Neural progenitor cell (in vitro differentiated cells): ENCODE measurements at regions not wholly inside any gene's neighbourhood (a gene's known extent, or its start where the extent isn't known, plus 50 kb on each side); places are given as distances from the start of the nearest gene placed in this dataset.

Source experiments
- DNase-seq: peaks from one replicate; pipeline ENCODE4 v3.0.0-alpha.2; 2016; ENCODE audit warnings: low spot score
- H2AFZ ChIP-seq: fragments of 200-600 bp; sonication (generic); replicated peaks from 2 replicates; pipeline ENCODE4 v1.6.1; 2016; ENCODE audit warnings: antibody characterized with exemption
- H3F3A ChIP-seq: fragments of 200-600 bp; sonication (generic); 2 replicates; pipeline ENCODE4 v1.6.1; 2016; ENCODE audit warnings: antibody characterized with exemption, low read depth
- H3K27ac ChIP-seq: fragments of 200-600 bp; sonication (generic); 2 replicates; pipeline ENCODE4 v1.5.1; 2016; ENCODE audit warnings: mild to moderate bottlenecking
- H3K27me3 ChIP-seq: fragments of 200-600 bp; sonication (generic); 2 replicates; pipeline ENCODE4 v1.6.1; 2016; ENCODE audit warnings: mild to moderate bottlenecking, moderate library complexity
- H3K36me3 ChIP-seq: fragments of 200-600 bp; sonication (generic); 2 replicates; pipeline ENCODE4 v1.5.1; 2016
- H3K4me1 ChIP-seq: fragments of 200-600 bp; sonication (generic); 2 replicates; pipeline ENCODE4 v1.6.1; 2016; ENCODE audit warnings: mixed run types
- H3K4me2 ChIP-seq: fragments of 200-600 bp; sonication (generic); 2 replicates; pipeline ENCODE4 v1.6.1; 2016
- H3K4me3 ChIP-seq: fragments of 200-600 bp; sonication (generic); 2 replicates; pipeline ENCODE4 v1.5.1; 2016
- H3K79me2 ChIP-seq: fragments of 200-600 bp; sonication (generic); 2 replicates; pipeline ENCODE4 v1.6.1; 2016; ENCODE audit warnings: low read depth
- H3K9ac ChIP-seq: fragments of 200-600 bp; sonication (generic); 2 replicates; pipeline ENCODE4 v1.6.1; 2016
- H3K9me3 ChIP-seq: fragments of 200-600 bp; sonication (generic); 2 replicates; pipeline ENCODE4 v1.5.1; 2016; ENCODE audit warnings: low read depth
- H4K20me1 ChIP-seq: fragments of 200-600 bp; sonication (generic); 2 replicates; pipeline ENCODE4 v1.6.1; 2016; ENCODE audit warnings: low read depth
- H3K27ac Mint-ChIP-seq: 3 replicates; pipeline ENCODE4 v1.8.0; 2021; ENCODE audit warnings: mixed read lengths
- H3K27me3 Mint-ChIP-seq: 2 replicates; pipeline ENCODE4 v1.8.0; 2022; ENCODE audit warnings: low read depth, mild to moderate bottlenecking, inconsistent platforms, moderate library complexity, mixed read lengths; ENCODE audit not compliant: insufficient read depth
- H3K36me3 Mint-ChIP-seq: 3 replicates; pipeline ENCODE4 v1.8.0; 2021; ENCODE audit warnings: mixed read lengths
- H3K4me1 Mint-ChIP-seq: 3 replicates; pipeline ENCODE4 v1.8.0; 2021; ENCODE audit warnings: mixed read lengths
- H3K4me3 Mint-ChIP-seq: 3 replicates; pipeline ENCODE4 v1.8.0; 2021; ENCODE audit warnings: mild to moderate bottlenecking, moderate library complexity, mixed read lengths
- H3K9me3 Mint-ChIP-seq: 3 replicates; pipeline ENCODE4 v1.8.0; 2020; ENCODE audit warnings: mixed read lengths
- CTCF ChIP-seq: fragments of 200-600 bp; sonication (generic); IDR thresholded peaks from 2 replicates; pipeline ENCODE4 v1.5.1; 2017; ENCODE audit warnings: antibody characterized with exemption, mild to moderate bottlenecking
- EZH2 ChIP-seq: fragments of 200-600 bp; sonication (generic); IDR thresholded peaks from 2 replicates; pipeline ENCODE4 v1.6.1; 2017; ENCODE audit warnings: antibody characterized with exemption, mild to moderate bottlenecking, moderate library complexity
- EZH2phosphoT487 ChIP-seq: fragments of 200-600 bp; sonication (generic); IDR thresholded peaks from 2 replicates; pipeline ENCODE4 v1.6.1; 2017; ENCODE audit warnings: antibody characterized with exemption

DNA sequence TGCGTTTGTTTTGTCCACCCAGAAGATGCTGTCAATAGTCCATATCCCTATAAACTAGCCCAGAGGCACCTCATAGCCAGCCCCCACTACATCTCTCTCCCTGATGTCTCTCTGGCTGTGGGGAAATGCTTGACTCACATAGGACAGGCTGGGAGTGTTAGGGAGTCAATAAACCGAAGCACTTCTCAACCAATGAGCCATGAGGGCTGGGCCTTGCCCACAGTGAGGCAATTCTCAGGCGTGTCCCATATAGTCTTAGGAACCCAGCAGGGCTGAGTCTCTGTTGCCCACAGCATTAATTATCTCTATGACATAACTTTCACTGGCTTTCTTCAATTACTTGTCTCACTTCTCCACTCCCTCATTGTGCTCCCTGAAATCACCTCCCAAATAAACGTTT, 387.3 kb upstream of the CDH11 start:
- Histone ChIP-seq H3F3A (no peaks in the 10 kb centered on the region), H3K9ac (no peak overlapping the region), H3K4me1 (no peaks in the 10 kb centered on the region), H3K9me3 (no peaks in the 10 kb centered on the region), H3K79me2 (no peaks in the 10 kb centered on the region), H3K4me3 (no peak overlapping the region), H3K27me3 (no peaks in the 10 kb centered on the region), H3K36me3 (no peaks in the 10 kb centered on the region), H4K20me1 (no peaks in the 10 kb centered on the region), H3K27ac (no peak overlapping the region), H3K4me2 (no peak overlapping the region), H2AFZ (no peak overlapping the region)
- Mint-ChIP-seq H3K36me3 (no peaks in the 10 kb centered on the region), H3K9me3 (no peaks in the 10 kb centered on the region), H3K27me3 (no peaks in the 10 kb centered on the region), H3K27ac (peak overlapping the region; percentile 10), H3K4me1 (peaks cover 10% of the 10 kb centered on the region), H3K4me3 (no peak overlapping the region)
- DNase-seq, result no peak
- TF ChIP-seq EZH2 (no peak), CTCF (no peak), EZH2phosphoT487 (no peak)

DNA sequence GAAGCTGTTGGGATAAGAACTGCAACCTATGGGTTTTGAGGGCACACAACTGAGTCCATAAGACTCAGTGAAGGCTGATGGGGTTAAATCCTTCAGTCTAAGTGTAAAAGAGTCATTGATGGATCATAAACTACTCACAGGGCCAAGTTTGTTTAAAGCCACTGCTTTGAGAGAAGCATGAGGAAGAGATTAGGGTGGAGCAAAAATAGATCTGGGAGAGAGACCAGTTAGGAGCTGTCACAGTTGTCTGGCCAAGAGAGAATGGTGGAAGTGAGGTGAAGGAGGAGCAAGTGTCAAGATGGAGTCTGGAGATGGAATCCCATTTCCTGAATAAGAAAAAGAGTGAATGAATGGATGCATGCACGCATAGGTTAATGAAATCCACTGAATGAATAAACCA, 379.1 kb upstream of the CDH11 start:
- no peak overlapping the region for H3K27ac Mint-ChIP-seq
- no peak overlapping the region for H3K4me2 ChIP-seq
- no peak for DNase-seq

GRCh38 chr16:65500007-65500406, 378.1 kb upstream of the CDH11 start:
- H3K9me3 ChIP-seq, result no peaks in the 10 kb centered on the region
- Mint-ChIP-seq H3K36me3 (no peaks in the 10 kb centered on the region), H3K27me3 (peaks cover 2% of the 10 kb centered on the region), H3K4me1 (peaks cover 10% of the 10 kb centered on the region), H3K27ac (no peak overlapping the region), H3K4me3 (no peak overlapping the region), H3K9me3 (peaks cover 3% of the 10 kb centered on the region)
- H3K4me1 ChIP-seq, result peaks cover 11% of the 10 kb centered on the region
- H3K27me3 ChIP-seq, result no peaks in the 10 kb centered on the region
- no peak overlapping the region for H3K4me3 ChIP-seq
- no peak for TF ChIP-seq EZH2phosphoT487
- no peak for TF ChIP-seq CTCF
- TF ChIP-seq EZH2, result no peak
- H3F3A ChIP-seq, result no peaks in the 10 kb centered on the region
- H3K79me2 ChIP-seq, result no peaks in the 10 kb centered on the region
- H3K9ac ChIP-seq, result no peak overlapping the region
- no peaks in the 10 kb centered on the region for H3K36me3 ChIP-seq
- DNase-seq, result no peak
- H3K4me2 ChIP-seq, result no peak overlapping the region
- no peaks in the 10 kb centered on the region for H4K20me1 ChIP-seq
- no peak overlapping the region for H3K27ac ChIP-seq
- no peak overlapping the region for H2AFZ ChIP-seq

More for the DNA sequence above, 379.1 kb upstream of the CDH11 start:
- Histone ChIP-seq H3K27me3 (no peaks in the 10 kb centered on the region), H3K4me1 (peaks cover 11% of the 10 kb centered on the region), H3K36me3 (no peaks in the 10 kb centered on the region), H3K79me2 (no peaks in the 10 kb centered on the region), H3K9me3 (no peaks in the 10 kb centered on the region), H2AFZ (no peak overlapping the region), H3K27ac (no peak overlapping the region), H4K20me1 (no peaks in the 10 kb centered on the region), H3K4me3 (no peak overlapping the region), H3K9ac (no peak overlapping the region), H3F3A (no peaks in the 10 kb centered on the region)
- Mint-ChIP-seq H3K9me3 (peaks cover 3% of the 10 kb centered on the region), H3K27me3 (peaks cover 2% of the 10 kb centered on the region), H3K36me3 (no peaks in the 10 kb centered on the region), H3K4me3 (no peak overlapping the region), H3K4me1 (peaks cover 10% of the 10 kb centered on the region)
- TF ChIP-seq EZH2 (no peak), CTCF (no peak)
